Keratinocyte (primary cell): ENCODE measurements at regions not wholly inside any gene's neighbourhood (a gene's known extent, or its start where the extent isn't known, plus 50 kb on each side); places are given as distances from the start of the nearest gene placed in this dataset.

Experiments
- DNase-seq: peaks from one replicate; pipeline ENCODE4 v3.0.0-alpha.2; 2011; ENCODE audit warnings: low read depth, missing footprints, low spot score
- FAIRE-seq: peaks from 2 replicates; lab custom pipeline; 2011; peaks lifted over from hg19 to GRCh38; lab: Jason Lieb, UNC
- H2AFZ ChIP-seq: 2 replicates; pipeline ENCODE4 v1.6.0; 2012; ENCODE audit warnings: low read length, control low read depth, inconsistent platforms; ENCODE audit not compliant: control insufficient read depth
- H3K27ac ChIP-seq: 2 replicates; pipeline ENCODE4 v1.5.1; 2011; ENCODE audit warnings: low read length; ENCODE audit not compliant: control insufficient read depth, insufficient read depth
- H3K27me3 ChIP-seq: 3 replicates; pipeline ENCODE4 v1.6.0; 2011; ENCODE audit warnings: low read length; ENCODE audit not compliant: control insufficient read depth, insufficient read depth; ENCODE audit errors: extremely low read depth
- H3K36me3 ChIP-seq, 2 experiments: 2 replicates in 1 of 2; 3 replicates in 1 of 2; pipeline ENCODE4 v1.5.1; 2011; ENCODE audit warnings: low read length in 2 of 2, mild to moderate bottlenecking in 1 of 2; ENCODE audit not compliant: control insufficient read depth in 2 of 2, insufficient read depth in 2 of 2; ENCODE audit errors: extremely low read depth in 1 of 2
- H3K4me1 ChIP-seq: 3 replicates; pipeline ENCODE4 v1.5.1; 2011; ENCODE audit warnings: low read length; ENCODE audit not compliant: control insufficient read depth, insufficient read depth; ENCODE audit errors: extremely low read depth
- H3K4me2 ChIP-seq: 3 replicates; pipeline ENCODE4 v1.6.0; 2011; ENCODE audit warnings: low read depth, low read length; ENCODE audit not compliant: control insufficient read depth, insufficient read depth; ENCODE audit errors: extremely low read depth
- H3K4me3 ChIP-seq, 3 experiments: fragments of 200-600 bp in 1 of 3; sonication (generic) in 1 of 3; 2 replicates in 2 of 3; 3 replicates in 1 of 3; pipeline ENCODE4 v1.5.1; 2011 to 2016; ENCODE audit warnings: low read length in 3 of 3, mild to moderate bottlenecking in 3 of 3, control low read depth in 2 of 3, inconsistent platforms in 1 of 3, low read depth in 1 of 3, mixed read lengths in 1 of 3, mixed run types in 1 of 3, moderate library complexity in 1 of 3; ENCODE audit not compliant: control insufficient read depth in 2 of 3, insufficient read depth in 2 of 3; ENCODE audit errors: extremely low read depth in 1 of 3
- H3K79me2 ChIP-seq: 2 replicates; pipeline ENCODE4 v1.6.0; 2012; ENCODE audit warnings: low read length; ENCODE audit not compliant: control insufficient read depth, insufficient read depth
- H3K9ac ChIP-seq: 3 replicates; pipeline ENCODE4 v1.6.0; 2011; ENCODE audit warnings: low read length; ENCODE audit not compliant: control insufficient read depth, insufficient read depth; ENCODE audit errors: extremely low read depth
- H3K9me1 ChIP-seq: 3 replicates; pipeline ENCODE4 v1.6.0; 2011; ENCODE audit warnings: low read length; ENCODE audit not compliant: control insufficient read depth, insufficient read depth; ENCODE audit errors: extremely low read depth
- H3K9me3 ChIP-seq: 2 replicates; pipeline ENCODE4 v1.5.1; 2012; ENCODE audit warnings: low read depth, low read length; ENCODE audit not compliant: control insufficient read depth
- H4K20me1 ChIP-seq: 3 replicates; pipeline ENCODE4 v1.6.0; 2011; ENCODE audit warnings: low read length; ENCODE audit not compliant: control insufficient read depth, insufficient read depth; ENCODE audit errors: extremely low read depth
- EZH2 ChIP-seq: IDR thresholded peaks from one replicate; pipeline ENCODE4 v1.6.1; 2012; ENCODE audit warnings: inconsistent platforms, mild to moderate bottlenecking, low read length, moderate library complexity
- dilution Hi-C: fragments of 300-500 bp; cut with MboI; formaldehyde crosslinking; loops from one replicate; pipeline ENCODE4 v1.7.0; 2020; ENCODE audit warnings: low sequenced_read_pairs; ENCODE audit not compliant: extremely low pct_ligation_motif_present
- TF ChIP-seq, protein P1 (sequence below), 3 experiments: IDR thresholded peaks in 1 of 3; conservative IDR thresholded peaks in 1 of 3; optimal IDR thresholded peaks in 1 of 3; 2 replicates in 2 of 3; 3 replicates in 1 of 3; pipeline versions ENCODE3 to v1.5.1; 2011; ENCODE audit warnings: low read length in 3 of 3, mild to moderate bottlenecking in 3 of 3, moderate library complexity in 2 of 3, control low read depth in 1 of 3, inconsistent platforms in 1 of 3; ENCODE audit not compliant: insufficient read depth in 2 of 3; ENCODE audit errors: extremely low read depth in 1 of 3

GRCh38 chr15:31159837-31160236 lies 58.3 kb upstream of the TRPM1 start:
- Histone ChIP-seq H3K4me3 (no peak overlapping the region), H4K20me1 (no peaks in the 10 kb centered on the region), H2AFZ (no peak overlapping the region), H3K9ac (no peak overlapping the region), H3K4me2 (no peak overlapping the region), H3K79me2 (no peaks in the 10 kb centered on the region), H3K27ac (no peak overlapping the region), H3K36me3 (no peaks in the 10 kb centered on the region), H3K27me3 (no peaks in the 10 kb centered on the region), H3K4me1 (peaks cover 18% of the 10 kb centered on the region), H3K9me1 (no peaks in the 10 kb centered on the region), H3K9me3 (no peaks in the 10 kb centered on the region)
- no peak for FAIRE-seq
- dilution Hi-C loops = no loop called here
- DNase-seq = no peak
- TF ChIP-seq, protein P1, sequence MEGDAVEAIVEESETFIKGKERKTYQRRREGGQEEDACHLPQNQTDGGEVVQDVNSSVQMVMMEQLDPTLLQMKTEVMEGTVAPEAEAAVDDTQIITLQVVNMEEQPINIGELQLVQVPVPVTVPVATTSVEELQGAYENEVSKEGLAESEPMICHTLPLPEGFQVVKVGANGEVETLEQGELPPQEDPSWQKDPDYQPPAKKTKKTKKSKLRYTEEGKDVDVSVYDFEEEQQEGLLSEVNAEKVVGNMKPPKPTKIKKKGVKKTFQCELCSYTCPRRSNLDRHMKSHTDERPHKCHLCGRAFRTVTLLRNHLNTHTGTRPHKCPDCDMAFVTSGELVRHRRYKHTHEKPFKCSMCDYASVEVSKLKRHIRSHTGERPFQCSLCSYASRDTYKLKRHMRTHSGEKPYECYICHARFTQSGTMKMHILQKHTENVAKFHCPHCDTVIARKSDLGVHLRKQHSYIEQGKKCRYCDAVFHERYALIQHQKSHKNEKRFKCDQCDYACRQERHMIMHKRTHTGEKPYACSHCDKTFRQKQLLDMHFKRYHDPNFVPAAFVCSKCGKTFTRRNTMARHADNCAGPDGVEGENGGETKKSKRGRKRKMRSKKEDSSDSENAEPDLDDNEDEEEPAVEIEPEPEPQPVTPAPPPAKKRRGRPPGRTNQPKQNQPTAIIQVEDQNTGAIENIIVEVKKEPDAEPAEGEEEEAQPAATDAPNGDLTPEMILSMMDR (optimal IDR thresholded peaks at IDR 0.05 in 1 of 3, IDR thresholded peaks at IDR 0.05 in 1 of 3, conservative IDR thresholded peaks at IDR 0.05 in 1 of 3; ENCODE audit: extremely low read depth in 1 of 3, insufficient read depth in 2 of 3, low read length in 3 of 3) = no peak
- TF ChIP-seq EZH2 = no peak

DNA sequence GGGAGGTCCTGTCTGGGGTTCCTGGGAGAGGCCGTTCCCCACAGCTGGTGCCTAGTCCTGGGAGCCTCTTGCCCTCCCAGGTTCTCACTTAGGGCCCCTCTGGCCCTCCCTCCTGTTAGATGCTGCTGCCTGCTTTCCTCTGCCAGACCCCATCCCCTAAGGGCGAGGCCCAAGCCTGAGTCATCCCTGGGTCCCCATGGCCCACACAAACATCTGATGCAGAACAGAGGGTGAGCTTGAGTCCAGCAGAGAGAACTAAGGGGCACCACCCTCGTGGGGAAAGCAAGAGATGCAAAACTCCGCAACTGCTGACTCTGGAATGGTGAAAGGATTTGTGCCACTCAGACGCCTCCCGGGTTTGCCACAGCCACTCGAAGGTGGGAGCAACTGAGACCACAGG lies 58.8 kb upstream of the TRPM1 start:
- H3K36me3 ChIP-seq = no peaks in the 10 kb centered on the region
- no peak overlapping the region for H3K27ac ChIP-seq
- H3K9ac ChIP-seq = no peak overlapping the region
- H3K4me3 ChIP-seq = no peak overlapping the region
- H3K9me1 ChIP-seq = no peaks in the 10 kb centered on the region
- H4K20me1 ChIP-seq = no peaks in the 10 kb centered on the region
- no peak overlapping the region for H3K4me2 ChIP-seq
- dilution Hi-C loops = no loop called here
- no peaks in the 10 kb centered on the region for H3K79me2 ChIP-seq
- FAIRE-seq = no peak
- H3K27me3 ChIP-seq = no peaks in the 10 kb centered on the region
- H2AFZ ChIP-seq = no peak overlapping the region
- H3K9me3 ChIP-seq = no peaks in the 10 kb centered on the region
- TF ChIP-seq EZH2 = no peak
- TF ChIP-seq, protein P1 (optimal IDR thresholded peaks at IDR 0.05 in 1 of 3, IDR thresholded peaks at IDR 0.05 in 1 of 3, conservative IDR thresholded peaks at IDR 0.05 in 1 of 3; ENCODE audit: extremely low read depth in 1 of 3, insufficient read depth in 2 of 3, low read length in 3 of 3) = no peak
- peaks cover 18% of the 10 kb centered on the region for H3K4me1 ChIP-seq
- DNase-seq = no peak
